Effector memory CD8-positive, alpha-beta T cell (primary cell): ENCODE measurements at regions not wholly inside any gene's neighbourhood (a gene's known extent, or its start where the extent isn't known, plus 50 kb on each side); places are given as distances from the start of the nearest gene placed in this dataset.

Experiments used
- ATAC-seq: fragments of 150-1000 bp; cut with Tn5 transposase; replicated peaks from 2 replicates; pipeline ENCODE4 v1.10.0; 2021; ENCODE audit warnings: mild to moderate bottlenecking, moderate library complexity
- DNase-seq, 3 experiments: peaks; one replicate each; pipeline ENCODE4 v3.0.0; 2021
- H3K27ac Mint-ChIP-seq, 2 donors: one replicate each; pipeline ENCODE4 v1.8.0; 2022; ENCODE audit warnings: mild to moderate bottlenecking in 2 of 2, mixed read lengths in 2 of 2, moderate library complexity in 2 of 2
- H3K27me3 Mint-ChIP-seq, 2 donors: one replicate each; pipeline ENCODE4 v1.8.0; 2022; ENCODE audit warnings: mixed read lengths in 2 of 2
- H3K36me3 Mint-ChIP-seq: one replicate; pipeline ENCODE4 v1.8.0; 2022; ENCODE audit warnings: mild to moderate bottlenecking, moderate library complexity, mixed read lengths; ENCODE audit not compliant: insufficient read depth
- H3K4me1 Mint-ChIP-seq, 2 donors: one replicate each; pipeline ENCODE4 v1.8.0; 2022; ENCODE audit warnings: low read depth in 2 of 2, mixed read lengths in 2 of 2
- H3K4me3 Mint-ChIP-seq, 2 donors: one replicate each; pipeline ENCODE4 v1.8.0; 2022; ENCODE audit warnings: mild to moderate bottlenecking in 2 of 2, mixed read lengths in 2 of 2, moderate library complexity in 2 of 2
- H3K9me3 Mint-ChIP-seq, 2 donors: one replicate each; pipeline ENCODE4 v1.8.0; 2022; ENCODE audit warnings: mixed read lengths in 2 of 2

DNA sequence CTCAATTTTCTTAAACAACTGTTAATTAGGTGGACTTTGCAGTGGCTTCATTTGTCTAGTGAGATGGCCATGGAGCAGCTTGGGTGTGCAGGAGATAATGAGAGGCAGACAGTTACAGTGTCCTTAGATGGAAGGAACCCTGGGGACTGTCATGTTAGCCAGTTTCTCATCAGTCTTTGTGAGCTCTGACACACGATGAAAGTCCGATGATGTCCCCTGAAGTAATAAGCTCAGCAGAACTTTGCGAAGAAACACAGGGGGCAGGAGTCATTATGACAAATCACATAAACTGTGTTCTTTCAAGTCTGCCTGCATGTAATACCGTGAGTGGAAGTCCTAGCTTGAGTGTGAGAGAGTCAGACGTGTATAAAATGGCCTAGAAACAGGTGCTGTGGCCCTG is 201.8 kb downstream of the DRD1 start:
- no peak overlapping the region for H3K27ac Mint-ChIP-seq

DNA sequence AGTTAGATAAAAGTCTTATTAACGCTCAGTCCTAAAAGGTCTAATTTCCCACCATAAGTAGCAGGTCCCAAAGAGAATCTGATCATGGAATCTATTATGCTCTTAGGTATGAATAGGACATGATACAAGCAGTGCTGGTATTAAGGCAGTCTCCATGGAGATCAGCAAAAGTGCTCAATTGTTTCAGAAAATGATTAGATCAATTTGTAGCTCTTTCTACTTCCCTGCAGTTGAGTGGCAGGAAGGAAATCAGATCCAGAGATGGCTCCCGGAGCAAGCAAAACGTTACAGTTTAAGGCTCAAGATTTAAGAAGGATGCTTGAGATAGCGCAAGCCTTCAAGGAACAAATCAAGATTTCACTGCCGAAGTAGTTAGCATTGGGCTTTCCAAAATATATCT is 205.7 kb downstream of the DRD1 start:
- Mint-ChIP-seq H3K4me3 (no peak overlapping the region), H3K36me3 (no peaks in the 10 kb centered on the region), H3K27ac (no peak overlapping the region), H3K4me1 (no peaks in the 10 kb centered on the region), H3K27me3 (peaks cover 33 to 66% of the 10 kb centered on the region in 2 donors), H3K9me3 (no peaks in the 10 kb centered on the region)
- no peak for DNase-seq
- no peak for ATAC-seq

More for the DNA sequence above, 201.8 kb downstream of the DRD1 start:
- ATAC-seq: no peak
- Mint-ChIP-seq H3K27me3 (peaks cover 36 to 73% of the 10 kb centered on the region in 2 donors), H3K36me3 (no peaks in the 10 kb centered on the region), H3K4me3 (no peak overlapping the region), H3K9me3 (peaks cover 0 to 9% of the 10 kb centered on the region in 2 donors), H3K4me1 (no peaks in the 10 kb centered on the region)
- DNase-seq: no peak

DNA sequence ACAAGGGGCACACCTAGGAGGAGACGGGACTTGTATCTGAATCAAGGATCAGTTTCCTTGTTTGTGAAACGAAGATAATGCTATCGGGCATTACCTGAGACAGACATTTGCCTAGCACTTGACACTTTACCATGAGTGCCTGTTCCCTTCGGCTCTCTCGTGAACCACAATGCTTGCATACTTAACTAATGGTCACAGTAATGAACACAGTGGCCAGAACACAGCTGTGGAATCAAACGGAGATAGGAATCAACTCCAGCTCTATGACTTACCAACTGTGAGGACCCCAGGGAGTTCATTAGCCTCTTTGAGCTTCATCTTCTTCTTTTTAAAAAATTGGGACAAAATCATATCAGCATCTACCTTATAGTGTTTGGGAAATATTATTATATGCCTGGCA is 207.8 kb downstream of the DRD1 start:
- H3K4me1 Mint-ChIP-seq: no peaks in the 10 kb centered on the region
- no peak for ATAC-seq
- no peak for DNase-seq
- no peak overlapping the region for H3K27ac Mint-ChIP-seq
- H3K27me3 Mint-ChIP-seq: peaks cover 30 to 62% of the 10 kb centered on the region in 2 donors
- H3K36me3 Mint-ChIP-seq: no peaks in the 10 kb centered on the region
- no peak overlapping the region for H3K4me3 Mint-ChIP-seq
- H3K9me3 Mint-ChIP-seq: no peaks in the 10 kb centered on the region

DNA sequence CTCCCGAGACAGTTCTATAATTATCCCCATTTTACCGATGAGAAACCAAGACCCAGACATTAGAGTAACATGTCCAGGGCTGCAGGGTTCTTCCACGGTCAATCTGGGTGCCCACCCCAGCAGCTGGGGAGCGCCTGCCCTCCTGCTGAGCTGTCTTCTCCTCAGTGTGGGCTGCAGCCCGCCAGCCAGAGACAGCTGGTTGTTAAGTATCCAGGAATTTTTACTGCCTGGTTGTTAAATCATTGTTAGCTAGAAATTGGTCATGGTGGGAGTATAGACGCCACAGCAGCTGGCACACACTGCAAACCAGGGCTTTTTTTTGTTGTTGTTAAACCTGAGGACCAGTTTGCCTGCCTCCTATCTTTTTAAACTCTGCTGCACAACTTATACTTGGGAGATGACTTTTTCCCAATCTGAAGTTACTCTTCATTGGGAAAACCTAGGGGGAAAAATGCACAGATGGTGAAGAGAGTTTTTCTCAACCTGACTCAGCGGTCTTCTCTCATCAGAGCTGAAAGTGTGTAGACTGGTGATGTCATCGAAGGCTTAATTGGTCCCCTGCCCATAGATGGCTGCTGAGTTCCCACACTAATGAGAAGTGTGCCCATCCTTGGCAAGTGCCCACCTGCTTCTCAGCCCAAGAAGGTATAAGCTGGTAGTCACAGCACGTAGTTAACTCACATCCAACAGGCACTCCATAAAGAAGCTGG is 208.6 kb downstream of the DRD1 start:
- no peak overlapping the region for H3K4me3 Mint-ChIP-seq
- H3K27ac Mint-ChIP-seq: no peak overlapping the region
- H3K36me3 Mint-ChIP-seq: no peaks in the 10 kb centered on the region
- no peaks in the 10 kb centered on the region for H3K4me1 Mint-ChIP-seq
- peaks cover 25 to 57% of the 10 kb centered on the region in 2 donors for H3K27me3 Mint-ChIP-seq
- DNase-seq: no peak
- no peaks in the 10 kb centered on the region for H3K9me3 Mint-ChIP-seq
- ATAC-seq: no peak

DNA sequence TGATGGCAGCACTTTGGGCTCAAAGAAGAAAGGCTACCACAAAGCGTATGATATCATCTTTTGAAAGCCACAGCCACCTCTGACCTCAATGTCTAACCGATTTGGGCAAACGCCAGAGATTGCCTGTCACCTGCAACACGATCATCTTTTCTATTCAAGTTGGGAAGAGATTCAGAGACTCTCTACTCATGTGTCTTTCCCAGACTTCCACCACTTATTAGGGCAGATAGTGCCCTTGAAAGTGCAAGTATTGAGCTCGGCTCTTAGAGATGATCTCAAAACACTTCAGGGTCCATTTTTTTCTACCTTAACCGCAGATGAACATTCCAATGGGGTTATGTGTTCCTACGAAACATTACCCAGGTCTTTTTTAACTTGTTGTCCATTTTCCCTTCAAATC is 213.7 kb downstream of the DRD1 start:
- Mint-ChIP-seq H3K4me1 (no peaks in the 10 kb centered on the region), H3K4me3 (no peak overlapping the region), H3K27ac (no peak overlapping the region), H3K27me3 (peaks cover 12 to 25% of the 10 kb centered on the region in 2 donors), H3K9me3 (no peaks in the 10 kb centered on the region), H3K36me3 (no peaks in the 10 kb centered on the region)
- ATAC-seq: no peak
- DNase-seq: no peak

DNA sequence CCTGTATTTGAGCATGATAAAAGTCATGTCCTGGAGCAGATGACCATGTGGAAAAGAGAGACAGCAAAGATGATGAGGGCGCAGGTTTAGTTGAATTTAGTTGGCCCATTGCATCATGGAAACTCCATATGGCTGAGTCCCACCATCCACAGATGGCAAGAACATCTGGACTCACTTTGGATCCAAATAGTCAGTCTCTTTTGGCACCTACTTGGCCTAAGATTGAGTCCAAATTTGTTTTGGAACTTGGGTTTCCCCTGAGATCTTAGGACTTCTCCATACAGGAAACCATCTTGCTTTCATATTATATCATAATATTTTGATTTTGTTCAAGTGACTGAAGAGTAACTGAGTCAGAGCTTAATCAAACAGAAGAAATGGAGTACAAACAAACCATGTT is 217.5 kb downstream of the DRD1 start:
- Mint-ChIP-seq H3K27me3 (peaks cover 7 to 17% of the 10 kb centered on the region in 2 donors), H3K27ac (no peak overlapping the region), H3K9me3 (no peaks in the 10 kb centered on the region), H3K36me3 (no peaks in the 10 kb centered on the region), H3K4me1 (no peaks in the 10 kb centered on the region), H3K4me3 (no peak overlapping the region)
- no peak for ATAC-seq
- DNase-seq: no peak

DNA sequence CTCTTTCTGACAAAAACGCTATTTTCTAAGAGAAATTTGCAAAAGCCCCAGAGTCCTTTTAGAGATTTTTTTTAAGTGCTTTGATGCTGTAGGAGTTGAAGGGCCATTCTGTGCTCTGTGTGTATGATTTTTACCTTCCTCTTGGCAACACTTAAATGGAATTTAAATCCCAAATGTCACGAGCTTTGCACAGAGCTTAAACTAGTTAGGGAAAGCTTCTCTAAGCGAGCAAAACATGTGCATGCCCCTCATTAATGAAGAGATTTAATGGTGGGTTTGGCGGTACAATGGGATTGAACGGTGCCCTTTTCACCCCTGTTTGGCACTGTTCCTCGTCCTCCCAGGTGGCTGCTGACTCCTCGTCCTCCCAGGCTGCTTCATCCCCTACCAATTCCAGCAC is 220.7 kb downstream of the DRD1 start:
- Mint-ChIP-seq H3K9me3 (no peaks in the 10 kb centered on the region), H3K27me3 (peaks cover 7 to 11% of the 10 kb centered on the region in 2 donors), H3K36me3 (no peaks in the 10 kb centered on the region), H3K4me1 (no peaks in the 10 kb centered on the region), H3K4me3 (no peak overlapping the region), H3K27ac (no peak overlapping the region)
- DNase-seq (no peak), ATAC-seq (no peak)

DNA sequence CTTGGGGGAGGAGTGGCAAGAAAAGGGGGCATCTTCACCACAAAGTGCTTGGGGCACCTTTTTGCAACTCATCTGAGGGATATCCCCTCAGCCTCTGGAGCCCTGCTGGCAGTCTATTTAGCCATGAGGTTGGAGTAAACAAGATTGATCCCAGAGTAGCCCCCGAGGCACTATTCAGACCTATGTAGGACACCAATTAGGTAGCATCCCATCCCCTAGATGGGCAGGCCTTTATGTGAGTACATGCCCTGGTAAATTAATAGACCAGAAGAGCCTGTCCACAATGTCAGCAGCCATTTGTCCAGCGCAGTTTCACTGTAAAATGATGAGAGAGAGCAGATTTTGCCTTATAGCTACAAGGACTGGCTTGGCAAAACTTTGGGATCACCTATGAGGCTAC is 221.4 kb downstream of the DRD1 start:
- Mint-ChIP-seq H3K9me3 (no peaks in the 10 kb centered on the region), H3K27ac (no peak overlapping the region), H3K27me3 (peaks cover 7 to 11% of the 10 kb centered on the region in 2 donors), H3K4me1 (no peaks in the 10 kb centered on the region), H3K4me3 (no peak overlapping the region), H3K36me3 (no peaks in the 10 kb centered on the region)
- ATAC-seq (no peak), DNase-seq (no peak)

DNA sequence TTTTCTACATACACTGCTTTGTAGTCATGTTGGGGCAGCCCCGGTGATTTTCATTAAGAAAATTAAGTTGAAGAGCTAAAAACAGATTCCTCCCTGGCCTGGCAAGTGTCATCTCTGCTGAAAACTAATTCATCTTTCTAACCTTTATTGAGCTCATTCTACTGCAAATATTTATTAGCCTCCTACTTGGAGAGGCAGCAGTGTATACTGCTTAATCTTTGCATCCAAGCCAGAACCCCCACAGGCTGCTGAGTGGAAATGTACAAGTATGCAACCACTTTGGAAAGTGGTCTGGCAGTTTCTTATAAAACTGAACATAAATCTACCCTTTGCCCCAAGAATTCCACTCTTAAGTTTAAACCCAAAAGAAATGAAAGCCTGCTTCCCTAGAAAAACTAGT is 223.4 kb downstream of the DRD1 start:
- H3K9me3 Mint-ChIP-seq: no peaks in the 10 kb centered on the region
- DNase-seq (no peak), ATAC-seq (no peak)
- H3K36me3 Mint-ChIP-seq: no peaks in the 10 kb centered on the region
- no peak overlapping the region for H3K4me3 Mint-ChIP-seq
- no peak overlapping the region for H3K27ac Mint-ChIP-seq
- H3K27me3 Mint-ChIP-seq: peaks cover under 1 to 24% of the 10 kb centered on the region in 2 donors
- no peaks in the 10 kb centered on the region for H3K4me1 Mint-ChIP-seq

DNA sequence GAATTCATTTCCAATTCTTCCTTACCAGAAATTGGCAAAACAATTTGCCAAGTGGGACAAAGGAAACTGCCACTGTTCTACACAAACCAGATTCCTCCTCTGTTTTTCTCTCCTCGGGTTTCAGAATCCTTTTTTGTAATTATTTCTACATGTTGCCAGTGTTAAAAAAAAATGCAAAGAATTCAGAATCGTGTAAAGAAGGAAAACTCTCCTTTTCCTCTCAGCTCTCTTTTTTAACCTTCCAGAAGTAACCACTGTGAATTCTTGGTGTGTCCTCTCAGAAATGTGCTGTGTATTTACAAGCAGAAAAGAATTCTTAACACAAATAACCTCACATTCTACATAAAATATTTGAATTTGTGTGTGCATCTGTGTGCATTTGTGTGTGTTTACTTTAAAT is 224.6 kb downstream of the DRD1 start:
- Mint-ChIP-seq H3K4me1 (no peaks in the 10 kb centered on the region), H3K27me3 (peaks cover 0 to 25% of the 10 kb centered on the region in 2 donors), H3K36me3 (no peaks in the 10 kb centered on the region), H3K9me3 (no peaks in the 10 kb centered on the region), H3K4me3 (no peak overlapping the region), H3K27ac (no peak overlapping the region)
- ATAC-seq: no peak
- DNase-seq: no peak

DNA sequence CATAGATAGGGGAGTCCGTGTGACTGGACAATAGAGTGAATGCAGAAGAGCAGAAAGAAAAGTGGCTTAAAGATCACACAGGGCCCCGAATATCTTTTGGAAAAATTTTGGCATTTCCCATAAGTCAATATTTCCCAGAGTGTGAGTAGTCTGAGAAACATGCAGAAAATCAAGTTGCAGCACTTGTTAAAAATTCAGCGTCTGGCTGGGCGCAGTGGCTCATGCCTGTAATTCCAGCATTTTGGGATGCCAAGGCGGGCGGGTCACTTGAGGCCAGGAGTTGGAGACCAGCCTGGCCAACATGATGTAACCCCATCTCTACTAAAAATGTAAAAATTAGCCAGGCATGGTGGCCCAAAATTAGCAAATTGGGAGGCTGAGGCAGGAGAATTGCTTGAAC is 227.0 kb downstream of the DRD1 start:
- DNase-seq (no peak), ATAC-seq (no peak)
- Mint-ChIP-seq H3K36me3 (no peaks in the 10 kb centered on the region), H3K27ac (no peak overlapping the region), H3K27me3 (peaks cover 0 to 33% of the 10 kb centered on the region in 2 donors), H3K4me1 (no peaks in the 10 kb centered on the region), H3K4me3 (no peak overlapping the region), H3K9me3 (no peaks in the 10 kb centered on the region)

DNA sequence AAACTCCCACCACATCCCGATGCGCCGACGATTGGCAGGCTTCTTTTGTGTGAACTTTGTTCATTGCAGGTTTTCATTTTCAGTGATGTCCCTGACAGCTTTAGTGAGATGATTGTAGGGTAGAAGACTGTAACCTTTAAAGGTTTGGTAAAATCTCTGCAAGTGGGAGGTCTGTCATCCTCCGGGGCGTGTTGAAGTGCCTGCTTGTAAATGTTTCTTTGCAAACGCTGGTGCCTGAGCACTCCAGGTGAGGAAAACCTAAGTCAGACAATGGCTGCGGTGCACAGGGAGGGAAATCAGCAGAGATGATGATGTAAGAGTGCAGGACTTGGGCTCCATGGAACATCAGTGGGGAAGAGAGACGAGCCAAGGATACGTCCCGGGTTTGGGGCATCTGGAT is 228.1 kb downstream of the DRD1 start:
- no peak overlapping the region for H3K27ac Mint-ChIP-seq
- no peaks in the 10 kb centered on the region for H3K4me1 Mint-ChIP-seq

DNA sequence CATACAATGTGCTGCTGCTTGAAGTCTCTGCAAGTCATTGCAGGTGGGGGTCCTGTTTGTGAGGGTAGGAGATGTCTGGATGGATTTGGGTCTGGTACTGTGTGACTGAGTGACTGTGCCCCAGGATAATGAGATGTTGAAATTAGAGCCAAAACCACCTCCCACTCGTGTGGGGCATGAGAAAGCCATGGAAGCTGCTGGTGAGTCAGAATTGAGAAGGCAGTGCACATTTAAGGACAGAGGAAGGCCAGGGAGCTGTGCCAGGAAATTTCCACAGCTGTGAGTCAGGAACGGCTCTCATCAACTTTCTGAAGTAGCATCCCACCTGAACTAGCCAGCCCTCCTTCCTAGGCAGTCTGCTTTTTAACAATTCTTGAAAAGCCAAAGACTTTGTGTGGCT is 229.8 kb downstream of the DRD1 start:
- Mint-ChIP-seq H3K36me3 (no peaks in the 10 kb centered on the region), H3K4me3 (no peak overlapping the region), H3K9me3 (no peaks in the 10 kb centered on the region), H3K27ac (no peak overlapping the region), H3K27me3 (peaks cover 0 to 45% of the 10 kb centered on the region in 2 donors), H3K4me1 (no peaks in the 10 kb centered on the region)
- ATAC-seq (no peak), DNase-seq (no peak)

More for the DNA sequence above, 228.1 kb downstream of the DRD1 start:
- Mint-ChIP-seq H3K27me3 (peaks cover 0 to 35% of the 10 kb centered on the region in 2 donors), H3K9me3 (no peaks in the 10 kb centered on the region), H3K36me3 (no peaks in the 10 kb centered on the region), H3K4me3 (no peak overlapping the region)
- DNase-seq: no peak
- ATAC-seq: no peak

DNA sequence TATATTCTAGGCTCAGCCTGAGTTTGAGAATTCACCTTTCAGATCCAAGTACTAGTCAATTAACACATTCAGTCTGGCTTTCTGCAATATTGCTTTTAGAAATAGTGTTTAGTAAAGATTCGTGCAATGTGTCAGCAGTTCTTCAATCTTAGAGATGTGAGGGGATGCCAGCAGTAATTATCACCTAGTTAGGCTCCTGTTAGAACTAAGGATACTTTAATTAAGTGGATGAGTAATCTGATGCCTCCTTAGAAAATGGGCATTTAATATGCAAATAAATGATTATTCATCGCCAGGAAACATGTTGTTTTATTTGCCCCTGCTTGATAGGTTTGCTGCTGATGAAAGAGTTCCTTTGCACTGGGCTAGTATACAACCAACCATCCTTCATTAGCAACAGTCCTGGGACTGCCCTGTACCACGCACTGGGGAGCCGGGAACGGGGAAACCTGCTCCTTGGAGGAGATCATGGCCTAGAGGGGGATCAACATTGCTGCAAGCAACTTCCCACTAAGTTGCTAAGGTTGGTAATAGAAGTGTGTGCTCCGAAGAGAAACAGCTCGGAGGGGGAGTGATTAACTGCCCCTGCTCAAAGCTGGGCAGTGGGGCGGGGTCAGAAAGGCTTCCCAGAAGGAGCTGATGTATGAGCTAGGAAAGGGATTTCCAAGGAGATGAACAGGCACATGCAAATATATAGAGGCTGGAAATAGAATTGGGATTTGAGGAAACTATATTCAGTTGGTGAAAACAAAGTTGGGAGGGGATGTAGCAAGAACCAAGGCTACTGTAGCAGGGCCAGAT is 231.8 kb downstream of the DRD1 start:
- Mint-ChIP-seq H3K27me3 (peaks cover 0 to 51% of the 10 kb centered on the region in 2 donors), H3K4me1 (no peaks in the 10 kb centered on the region), H3K4me3 (no peak overlapping the region), H3K27ac (no peak overlapping the region), H3K9me3 (no peaks in the 10 kb centered on the region), H3K36me3 (no peaks in the 10 kb centered on the region)
- no peak for DNase-seq
- no peak for ATAC-seq
